ENCODE measurements at regions not wholly inside any gene's neighbourhood (a gene's known extent, or its start where the extent isn't known, plus 50 kb on each side); places are given as distances from the start of the nearest gene placed in this dataset.

- TF ChIP-seq, protein P1, sequence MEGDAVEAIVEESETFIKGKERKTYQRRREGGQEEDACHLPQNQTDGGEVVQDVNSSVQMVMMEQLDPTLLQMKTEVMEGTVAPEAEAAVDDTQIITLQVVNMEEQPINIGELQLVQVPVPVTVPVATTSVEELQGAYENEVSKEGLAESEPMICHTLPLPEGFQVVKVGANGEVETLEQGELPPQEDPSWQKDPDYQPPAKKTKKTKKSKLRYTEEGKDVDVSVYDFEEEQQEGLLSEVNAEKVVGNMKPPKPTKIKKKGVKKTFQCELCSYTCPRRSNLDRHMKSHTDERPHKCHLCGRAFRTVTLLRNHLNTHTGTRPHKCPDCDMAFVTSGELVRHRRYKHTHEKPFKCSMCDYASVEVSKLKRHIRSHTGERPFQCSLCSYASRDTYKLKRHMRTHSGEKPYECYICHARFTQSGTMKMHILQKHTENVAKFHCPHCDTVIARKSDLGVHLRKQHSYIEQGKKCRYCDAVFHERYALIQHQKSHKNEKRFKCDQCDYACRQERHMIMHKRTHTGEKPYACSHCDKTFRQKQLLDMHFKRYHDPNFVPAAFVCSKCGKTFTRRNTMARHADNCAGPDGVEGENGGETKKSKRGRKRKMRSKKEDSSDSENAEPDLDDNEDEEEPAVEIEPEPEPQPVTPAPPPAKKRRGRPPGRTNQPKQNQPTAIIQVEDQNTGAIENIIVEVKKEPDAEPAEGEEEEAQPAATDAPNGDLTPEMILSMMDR (conservative IDR thresholded peaks at IDR 0.05; ENCODE audit: low read length), result no peak
- no peak for TF ChIP-seq EZH2phosphoT487 (IDR thresholded peaks at IDR 0.05; ENCODE audit: borderline replicate concordance, low read depth, low read length)
These were observed 82.5 kb upstream of the DPH5 start for GRCh38 chr1:101108111-101108500.
